Spleen (tissue), 11 donors: ENCODE measurements at regions not wholly inside any gene's neighbourhood (a gene's known extent, or its start where the extent isn't known, plus 50 kb on each side); places are given as distances from the start of the nearest gene placed in this dataset.

Experiments
- DNase-seq: peaks from one replicate; pipeline ENCODE4 v3.0.0-alpha.2; 2020
- H3K27ac ChIP-seq, 8 donors: fragments of 200-600 bp; sonication (generic) in 7 of 8; 1 replicate in 4 of 8; 2 replicates in 4 of 8; pipeline versions ENCODE4 v1.5.0 to v1.8.0; 2016 to 2021; ENCODE audit warnings: inconsistent platforms in 4 of 8, mild to moderate bottlenecking in 4 of 8, moderate library complexity in 1 of 8
- H3K27me3 ChIP-seq, 7 donors: fragments of 200-600 bp; sonication (generic) in 6 of 7; replicated peaks in 1 of 7; 1 replicate in 4 of 7; 2 replicates in 3 of 7; pipeline versions ENCODE4 v1.5.0 to v1.8.0; 2016 to 2021; ENCODE audit warnings: inconsistent platforms in 3 of 7, mild to moderate bottlenecking in 1 of 7
- H3K36me3 ChIP-seq, 6 donors: fragments of 200-600 bp; sonication (generic) in 5 of 6; 1 replicate in 4 of 6; 2 replicates in 2 of 6; pipeline versions ENCODE4 v1.5.0 to v1.8.0; 2016 to 2021; ENCODE audit warnings: inconsistent platforms in 2 of 6
- H3K4me1 ChIP-seq, 6 donors: fragments of 200-600 bp; sonication (generic) in 5 of 6; 1 replicate in 3 of 6; 2 replicates in 3 of 6; pipeline versions ENCODE4 v1.5.0 to v1.8.0; 2016 to 2021; ENCODE audit warnings: inconsistent platforms in 3 of 6
- H3K4me3 ChIP-seq, 8 donors: fragments of 200-600 bp; sonication (generic) in 7 of 8; 1 replicate in 4 of 8; 2 replicates in 4 of 8; pipeline versions ENCODE4 v1.5.0 to v1.8.0; 2016 to 2021; ENCODE audit warnings: inconsistent platforms in 4 of 8, mild to moderate bottlenecking in 4 of 8, moderate library complexity in 2 of 8
- H3K9me3 ChIP-seq, 8 donors: fragments of 200-600 bp; sonication (generic) in 7 of 8; 1 replicate in 4 of 8; 2 replicates in 4 of 8; pipeline versions ENCODE4 v1.5.0 to v1.8.0; 2016 to 2021; ENCODE audit warnings: inconsistent platforms in 4 of 8
- POLR2A ChIP-seq, 3 donors: fragments of 450-650 bp; IDR thresholded peaks; one replicate each; pipeline ENCODE4 v1.5.1; 2017; ENCODE audit warnings: antibody characterized with exemption in 3 of 3, mild to moderate bottlenecking in 1 of 3
- POLR2AphosphoS5 ChIP-seq, 3 donors: sonication (generic); formaldehyde crosslinking; IDR thresholded peaks; one replicate each; pipeline ENCODE4 v1.5.1; 2017; ENCODE audit warnings: antibody characterized with exemption in 3 of 3
- WGBS, 5 donors: extraction: QIAGEN DNeasy Blood & Tissue Kit in 3 of 5; methylation state at CpG; one replicate each; pipeline versions ENCODE4 v1.1.5 to v1.1.7; 2013 to 2018; 5-methylcytosine and 5-hydroxymethylcytosine counted together
- intact Hi-C: fragments of 100-400 bp; cut with DNase I; formaldehyde crosslinking; loops from one replicate; pipeline ENCODE4 v1.15.0; 2023; ENCODE audit warnings: low total_unique reads
- TF ChIP-seq, protein P1 (sequence below), 11 experiments: fragments of 200-600 bp in 7 of 11; fragments of 450-650 bp in 4 of 11; sonication (generic) in 4 of 11; IDR thresholded peaks in 8 of 11; conservative IDR thresholded peaks in 3 of 11; 1 replicate in 7 of 11; 2 replicates in 4 of 11; pipeline versions ENCODE4 v1.4.0 to v1.8.0; 2016 to 2021; ENCODE audit warnings: antibody characterized with exemption in 11 of 11, inconsistent platforms in 4 of 11, mild to moderate bottlenecking in 1 of 11
- donor health status: healthy with polysubstance abuse.
- donor health status: DM: no; HTN: no; CAD: no; lungs with moderate emphysema.
- donor health status: DM: no; HTN: no; CAD: no.
- donor health status: Bipolar disorder and iron deficiency.
- donor health status: healthy.
- donor health status: DM: no; HTN: no; CAD: no.
- donor health status: DM: yes; HTN: yes; CAD: no.

DNA sequence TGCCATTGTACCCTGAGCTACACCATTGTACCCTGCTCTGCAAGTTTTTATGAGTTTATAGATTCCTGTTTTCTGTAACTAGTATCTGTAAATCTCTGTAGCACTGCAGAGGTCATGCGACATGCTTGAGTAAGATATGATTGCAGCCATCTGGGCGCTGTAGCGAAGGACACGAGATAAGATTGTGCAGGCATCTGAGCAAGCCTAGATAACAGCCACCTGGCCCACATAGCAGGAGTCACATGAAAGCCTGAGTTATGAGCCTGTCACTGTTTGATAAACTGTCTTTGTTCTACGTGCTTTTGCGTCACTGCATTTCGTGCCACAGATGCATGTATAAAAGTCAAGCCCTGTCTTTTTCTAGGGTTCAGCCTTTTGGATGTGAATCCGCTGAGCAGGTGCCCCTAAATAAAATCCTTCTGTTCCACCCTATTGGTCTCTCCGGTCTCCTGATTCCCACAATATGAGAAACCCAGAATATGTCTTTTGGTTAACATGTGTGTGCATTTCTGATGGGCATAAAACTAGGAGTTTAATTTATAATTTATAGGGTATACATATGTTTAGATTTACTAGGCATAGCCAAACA, 327.6 kb upstream of the MAOA start:
- H3K4me3 ChIP-seq: no peak overlapping the region
- TF ChIP-seq POLR2AphosphoS5 (IDR thresholded peaks at IDR 0.05) (no peak), POLR2A (IDR thresholded peaks at IDR 0.05) (no peak)
- TF ChIP-seq, protein P1, sequence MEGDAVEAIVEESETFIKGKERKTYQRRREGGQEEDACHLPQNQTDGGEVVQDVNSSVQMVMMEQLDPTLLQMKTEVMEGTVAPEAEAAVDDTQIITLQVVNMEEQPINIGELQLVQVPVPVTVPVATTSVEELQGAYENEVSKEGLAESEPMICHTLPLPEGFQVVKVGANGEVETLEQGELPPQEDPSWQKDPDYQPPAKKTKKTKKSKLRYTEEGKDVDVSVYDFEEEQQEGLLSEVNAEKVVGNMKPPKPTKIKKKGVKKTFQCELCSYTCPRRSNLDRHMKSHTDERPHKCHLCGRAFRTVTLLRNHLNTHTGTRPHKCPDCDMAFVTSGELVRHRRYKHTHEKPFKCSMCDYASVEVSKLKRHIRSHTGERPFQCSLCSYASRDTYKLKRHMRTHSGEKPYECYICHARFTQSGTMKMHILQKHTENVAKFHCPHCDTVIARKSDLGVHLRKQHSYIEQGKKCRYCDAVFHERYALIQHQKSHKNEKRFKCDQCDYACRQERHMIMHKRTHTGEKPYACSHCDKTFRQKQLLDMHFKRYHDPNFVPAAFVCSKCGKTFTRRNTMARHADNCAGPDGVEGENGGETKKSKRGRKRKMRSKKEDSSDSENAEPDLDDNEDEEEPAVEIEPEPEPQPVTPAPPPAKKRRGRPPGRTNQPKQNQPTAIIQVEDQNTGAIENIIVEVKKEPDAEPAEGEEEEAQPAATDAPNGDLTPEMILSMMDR (IDR thresholded peaks at IDR 0.05 in 8 of 11, conservative IDR thresholded peaks at IDR 0.05 in 3 of 11): no peak
- H3K27me3 ChIP-seq: no peaks in the 10 kb centered on the region
- intact Hi-C loops: no loop called here
- H3K4me1 ChIP-seq: no peaks in the 10 kb centered on the region
- 83 to 89% (median 87%) methylated on average over 9 of the region's 9 CpGs for WGBS, 5 donors
- H3K27ac ChIP-seq: no peak overlapping the region
- no peaks in the 10 kb centered on the region for H3K36me3 ChIP-seq
- DNase-seq: no peak
- H3K9me3 ChIP-seq: peaks cover 2 to 64% (median 27%) of the 10 kb centered on the region in 8 donors

DNA sequence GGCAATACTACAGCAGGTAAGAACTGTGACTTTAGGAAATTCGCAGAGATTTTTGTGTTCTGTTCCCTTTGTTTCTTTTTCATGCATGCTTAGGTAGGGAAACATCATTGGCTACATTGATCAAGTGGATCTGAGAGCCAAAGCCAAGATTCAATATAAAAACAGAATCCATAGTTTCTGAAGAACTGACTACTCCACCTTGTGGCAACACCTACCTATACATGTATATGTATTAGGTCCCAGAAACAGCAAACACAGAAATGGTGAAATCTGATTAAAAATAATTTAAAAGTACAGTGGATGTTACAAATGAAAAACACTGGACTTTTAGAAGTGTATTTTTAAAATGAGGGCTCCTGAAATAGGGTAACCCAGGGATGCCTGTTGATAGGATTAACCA, 322.6 kb upstream of the MAOA start:
- intact Hi-C loops: no loop called here
- DNase-seq: no peak
- Histone ChIP-seq H3K36me3 (no peaks in the 10 kb centered on the region), H3K4me3 (no peak overlapping the region), H3K27me3 (no peaks in the 10 kb centered on the region), H3K27ac (no peak overlapping the region), H3K4me1 (no peaks in the 10 kb centered on the region), H3K9me3 (peaks cover 0 to 49% (median 20%) of the 10 kb centered on the region in 8 donors)
- 75 to 92% (median 79%) methylated on average over 1 of the region's 1 CpG for WGBS, 5 donors
- TF ChIP-seq POLR2AphosphoS5 (IDR thresholded peaks at IDR 0.05): no peak
- TF ChIP-seq, protein P1 (IDR thresholded peaks at IDR 0.05 in 8 of 11, conservative IDR thresholded peaks at IDR 0.05 in 3 of 11): peak in 1 of 11 experiments; percentile 12
- TF ChIP-seq POLR2A (IDR thresholded peaks at IDR 0.05): no peak

DNA sequence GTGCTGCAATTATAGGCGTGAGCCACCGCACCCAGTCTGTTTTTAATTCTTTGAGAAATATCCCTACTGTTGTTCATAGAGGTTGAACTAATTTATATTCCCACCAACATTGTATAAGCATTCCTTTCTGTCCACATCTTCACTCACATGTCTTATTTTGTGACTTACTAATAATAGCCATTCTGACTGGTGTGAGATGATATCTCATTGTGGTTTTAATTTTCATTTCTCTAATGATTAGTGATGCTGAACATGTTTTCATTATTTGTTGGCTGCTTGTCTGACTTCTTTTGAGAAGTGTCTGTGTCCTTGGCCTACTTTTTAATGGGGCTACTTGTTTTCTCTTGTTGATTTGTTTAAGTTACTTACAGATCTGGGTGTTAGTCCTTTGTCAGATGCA, 310.9 kb upstream of the MAOA start:
- H3K27ac ChIP-seq: no peak overlapping the region
- peaks cover 0 to 4% (median 0%) of the 10 kb centered on the region in 7 donors for H3K27me3 ChIP-seq
- H3K4me3 ChIP-seq: no peak overlapping the region
- intact Hi-C loops: no loop called here
- no peaks in the 10 kb centered on the region for H3K4me1 ChIP-seq
- TF ChIP-seq POLR2A (IDR thresholded peaks at IDR 0.05): no peak
- no peak for TF ChIP-seq POLR2AphosphoS5 (IDR thresholded peaks at IDR 0.05)
- TF ChIP-seq, protein P1 (IDR thresholded peaks at IDR 0.05 in 8 of 11, conservative IDR thresholded peaks at IDR 0.05 in 3 of 11): no peak
- DNase-seq: no peak
- WGBS, 5 donors: 78 to 100% (median 86%) methylated on average over 2 of the region's 2 CpGs
- no peaks in the 10 kb centered on the region for H3K36me3 ChIP-seq
- no peaks in the 10 kb centered on the region for H3K9me3 ChIP-seq

DNA sequence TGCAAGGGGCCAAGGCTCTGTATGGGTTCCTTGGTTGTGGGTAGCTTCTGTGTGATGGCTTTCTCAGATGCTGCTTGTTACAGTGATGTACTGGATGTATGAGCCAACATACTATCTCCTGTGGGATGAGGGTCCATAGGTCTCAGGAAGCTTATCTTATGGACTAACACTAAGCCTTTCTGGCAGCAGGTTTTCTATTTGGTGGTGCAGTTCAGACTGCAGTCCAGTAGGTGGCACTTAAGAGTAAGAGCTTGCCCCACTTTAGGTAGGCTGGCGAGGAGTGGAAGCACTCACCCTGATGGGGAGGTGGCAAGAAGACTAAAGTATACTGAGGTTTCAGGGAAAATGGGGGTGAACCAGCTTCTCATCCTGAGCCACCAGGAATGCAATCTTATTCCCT, 306.7 kb upstream of the MAOA start:
- H3K4me1 ChIP-seq: no peaks in the 10 kb centered on the region
- H3K27ac ChIP-seq: no peak overlapping the region
- H3K4me3 ChIP-seq: no peak overlapping the region
- DNase-seq: peak; percentile 22
- TF ChIP-seq, protein P1 (IDR thresholded peaks at IDR 0.05 in 8 of 11, conservative IDR thresholded peaks at IDR 0.05 in 3 of 11): peak; percentile 11 to 61 (median 42)
- TF ChIP-seq POLR2AphosphoS5 (IDR thresholded peaks at IDR 0.05): no peak
- no peaks in the 10 kb centered on the region for H3K36me3 ChIP-seq
- intact Hi-C loops: no loop called here
- H3K27me3 ChIP-seq: peaks cover 0 to 7% (median 0%) of the 10 kb centered on the region in 7 donors
- 0 to 18% (median 14%) methylated on average over 1 of the region's 1 CpG for WGBS, 5 donors
- no peaks in the 10 kb centered on the region for H3K9me3 ChIP-seq
